K562 (cell line): ENCODE measurements at regions not wholly inside any gene's neighbourhood (a gene's known extent, or its start where the extent isn't known, plus 50 kb on each side); places are given as distances from the start of the nearest gene placed in this dataset.

Experiments
- ELF1 ChIP-seq: fragments of 200-800 bp; sonication (Bioruptor generic); IDR thresholded peaks from 2 replicates; pipeline ENCODE4 v1.6.1; 2016; ENCODE audit warnings: missing genetic modification characterization, missing compliant biosample characterization
- HDGF ChIP-seq: fragments of 450-650 bp; IDR thresholded peaks from 2 replicates; pipeline ENCODE4 v1.6.1; 2016
- MAFG ChIP-seq: fragments of 450-650 bp; conservative IDR thresholded peaks from 2 replicates; pipeline ENCODE4 v1.6.1; 2016; ENCODE audit warnings: missing genetic modification characterization, missing compliant biosample characterization
- MCM2 ChIP-seq: fragments of 450-650 bp; IDR thresholded peaks from 2 replicates; pipeline ENCODE4 v1.6.1; 2017; ENCODE audit warnings: low read depth, mild to moderate bottlenecking
- NELFE ChIP-seq: IDR thresholded peaks from 2 replicates; pipeline ENCODE4 v1.6.1; 2011; ENCODE audit warnings: mild to moderate bottlenecking; ENCODE audit not compliant: insufficient read depth, insufficient read length
- NR2C2 ChIP-seq, 2 experiments: fragments of 200-800 bp in 1 of 2; sonication (Bioruptor generic) in 1 of 2; sonication (generic) in 1 of 2; formaldehyde crosslinking in 1 of 2; IDR thresholded peaks; 2 replicates each; pipeline versions ENCODE4 v1.6.1 to v1.8.0; 2016 to 2022; ENCODE audit warnings: mild to moderate bottlenecking in 1 of 2, missing compliant biosample characterization in 1 of 2, missing genetic modification characterization in 1 of 2, missing genetic modification reagents in 1 of 2
- RBM34 ChIP-seq: fragments of 200-400 bp; formaldehyde crosslinking; IDR thresholded peaks from 2 replicates; pipeline ENCODE4 v1.6.1; 2018; ENCODE audit warnings: low read length, borderline replicate concordance; ENCODE audit not compliant: insufficient read depth
- TRIM24 ChIP-seq, 2 experiments: fragments of 450-650 bp; IDR thresholded peaks; 2 replicates each; pipeline ENCODE4 v1.6.1; 2016
- ZHX1 ChIP-seq: fragments of 150-350 bp; conservative IDR thresholded peaks from 2 replicates; pipeline ENCODE4 v1.6.1; 2014; ENCODE audit warnings: low read length
- ZNF644 ChIP-seq: fragments of 200-800 bp; sonication (Bioruptor generic); IDR thresholded peaks from 2 replicates; pipeline ENCODE4 v1.6.1; 2016; ENCODE audit warnings: low read depth, missing genetic modification characterization, missing compliant biosample characterization
- ZNF696 ChIP-seq: fragments of 250-450 bp; sonication (Bioruptor Pico); conservative IDR thresholded peaks from 2 replicates; pipeline ENCODE4 v1.4.0; 2020; ENCODE audit warnings: mild to moderate bottlenecking, moderate library complexity
- TF ChIP-seq, protein P1 (sequence below): sonication (generic); formaldehyde crosslinking; IDR thresholded peaks from 2 replicates; pipeline ENCODE4 v1.8.0; 2023; ENCODE audit warnings: mild to moderate bottlenecking, missing genetic modification reagents
- TF ChIP-seq, protein P2 (sequence below), 2 experiments: fragments of 450-650 bp; IDR thresholded peaks; 2 replicates each; pipeline ENCODE4 v1.6.1; 2016; ENCODE audit warnings: mild to moderate bottlenecking in 2 of 2, borderline replicate concordance in 1 of 2, low read depth in 1 of 2, moderate library complexity in 1 of 2

GRCh38 chr10:8563478-8563877 is 509.0 kb downstream of the GATA3 start (continued):
- TF ChIP-seq, protein P1, sequence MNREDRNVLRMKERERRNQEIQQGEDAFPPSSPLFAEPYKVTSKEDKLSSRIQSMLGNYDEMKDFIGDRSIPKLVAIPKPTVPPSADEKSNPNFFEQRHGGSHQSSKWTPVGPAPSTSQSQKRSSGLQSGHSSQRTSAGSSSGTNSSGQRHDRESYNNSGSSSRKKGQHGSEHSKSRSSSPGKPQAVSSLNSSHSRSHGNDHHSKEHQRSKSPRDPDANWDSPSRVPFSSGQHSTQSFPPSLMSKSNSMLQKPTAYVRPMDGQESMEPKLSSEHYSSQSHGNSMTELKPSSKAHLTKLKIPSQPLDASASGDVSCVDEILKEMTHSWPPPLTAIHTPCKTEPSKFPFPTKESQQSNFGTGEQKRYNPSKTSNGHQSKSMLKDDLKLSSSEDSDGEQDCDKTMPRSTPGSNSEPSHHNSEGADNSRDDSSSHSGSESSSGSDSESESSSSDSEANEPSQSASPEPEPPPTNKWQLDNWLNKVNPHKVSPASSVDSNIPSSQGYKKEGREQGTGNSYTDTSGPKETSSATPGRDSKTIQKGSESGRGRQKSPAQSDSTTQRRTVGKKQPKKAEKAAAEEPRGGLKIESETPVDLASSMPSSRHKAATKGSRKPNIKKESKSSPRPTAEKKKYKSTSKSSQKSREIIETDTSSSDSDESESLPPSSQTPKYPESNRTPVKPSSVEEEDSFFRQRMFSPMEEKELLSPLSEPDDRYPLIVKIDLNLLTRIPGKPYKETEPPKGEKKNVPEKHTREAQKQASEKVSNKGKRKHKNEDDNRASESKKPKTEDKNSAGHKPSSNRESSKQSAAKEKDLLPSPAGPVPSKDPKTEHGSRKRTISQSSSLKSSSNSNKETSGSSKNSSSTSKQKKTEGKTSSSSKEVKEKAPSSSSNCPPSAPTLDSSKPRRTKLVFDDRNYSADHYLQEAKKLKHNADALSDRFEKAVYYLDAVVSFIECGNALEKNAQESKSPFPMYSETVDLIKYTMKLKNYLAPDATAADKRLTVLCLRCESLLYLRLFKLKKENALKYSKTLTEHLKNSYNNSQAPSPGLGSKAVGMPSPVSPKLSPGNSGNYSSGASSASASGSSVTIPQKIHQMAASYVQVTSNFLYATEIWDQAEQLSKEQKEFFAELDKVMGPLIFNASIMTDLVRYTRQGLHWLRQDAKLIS (CRISPR knock-in tag): no peak
- TF ChIP-seq ZNF644 (tag) (no peak), MCM2 (no peak), ZHX1 (no peak), HDGF (no peak), MAFG (peak; percentile 46; the same call in 1 of the 2 replicates), RBM34 (no peak), ZNF696 (no peak), ELF1 (tag) (no peak), NR2C2 (CRISPR knock-in tag; IDR thresholded peaks at IDR 0.05) (no peak), NR2C2 (tag; IDR thresholded peaks at IDR 0.05) (peak; percentile 41; the same call in 1 of the 2 replicates), NELFE (no peak), TRIM24 (IDR thresholded peaks at IDR 0.05) (no peak)
- TF ChIP-seq, protein P2, sequence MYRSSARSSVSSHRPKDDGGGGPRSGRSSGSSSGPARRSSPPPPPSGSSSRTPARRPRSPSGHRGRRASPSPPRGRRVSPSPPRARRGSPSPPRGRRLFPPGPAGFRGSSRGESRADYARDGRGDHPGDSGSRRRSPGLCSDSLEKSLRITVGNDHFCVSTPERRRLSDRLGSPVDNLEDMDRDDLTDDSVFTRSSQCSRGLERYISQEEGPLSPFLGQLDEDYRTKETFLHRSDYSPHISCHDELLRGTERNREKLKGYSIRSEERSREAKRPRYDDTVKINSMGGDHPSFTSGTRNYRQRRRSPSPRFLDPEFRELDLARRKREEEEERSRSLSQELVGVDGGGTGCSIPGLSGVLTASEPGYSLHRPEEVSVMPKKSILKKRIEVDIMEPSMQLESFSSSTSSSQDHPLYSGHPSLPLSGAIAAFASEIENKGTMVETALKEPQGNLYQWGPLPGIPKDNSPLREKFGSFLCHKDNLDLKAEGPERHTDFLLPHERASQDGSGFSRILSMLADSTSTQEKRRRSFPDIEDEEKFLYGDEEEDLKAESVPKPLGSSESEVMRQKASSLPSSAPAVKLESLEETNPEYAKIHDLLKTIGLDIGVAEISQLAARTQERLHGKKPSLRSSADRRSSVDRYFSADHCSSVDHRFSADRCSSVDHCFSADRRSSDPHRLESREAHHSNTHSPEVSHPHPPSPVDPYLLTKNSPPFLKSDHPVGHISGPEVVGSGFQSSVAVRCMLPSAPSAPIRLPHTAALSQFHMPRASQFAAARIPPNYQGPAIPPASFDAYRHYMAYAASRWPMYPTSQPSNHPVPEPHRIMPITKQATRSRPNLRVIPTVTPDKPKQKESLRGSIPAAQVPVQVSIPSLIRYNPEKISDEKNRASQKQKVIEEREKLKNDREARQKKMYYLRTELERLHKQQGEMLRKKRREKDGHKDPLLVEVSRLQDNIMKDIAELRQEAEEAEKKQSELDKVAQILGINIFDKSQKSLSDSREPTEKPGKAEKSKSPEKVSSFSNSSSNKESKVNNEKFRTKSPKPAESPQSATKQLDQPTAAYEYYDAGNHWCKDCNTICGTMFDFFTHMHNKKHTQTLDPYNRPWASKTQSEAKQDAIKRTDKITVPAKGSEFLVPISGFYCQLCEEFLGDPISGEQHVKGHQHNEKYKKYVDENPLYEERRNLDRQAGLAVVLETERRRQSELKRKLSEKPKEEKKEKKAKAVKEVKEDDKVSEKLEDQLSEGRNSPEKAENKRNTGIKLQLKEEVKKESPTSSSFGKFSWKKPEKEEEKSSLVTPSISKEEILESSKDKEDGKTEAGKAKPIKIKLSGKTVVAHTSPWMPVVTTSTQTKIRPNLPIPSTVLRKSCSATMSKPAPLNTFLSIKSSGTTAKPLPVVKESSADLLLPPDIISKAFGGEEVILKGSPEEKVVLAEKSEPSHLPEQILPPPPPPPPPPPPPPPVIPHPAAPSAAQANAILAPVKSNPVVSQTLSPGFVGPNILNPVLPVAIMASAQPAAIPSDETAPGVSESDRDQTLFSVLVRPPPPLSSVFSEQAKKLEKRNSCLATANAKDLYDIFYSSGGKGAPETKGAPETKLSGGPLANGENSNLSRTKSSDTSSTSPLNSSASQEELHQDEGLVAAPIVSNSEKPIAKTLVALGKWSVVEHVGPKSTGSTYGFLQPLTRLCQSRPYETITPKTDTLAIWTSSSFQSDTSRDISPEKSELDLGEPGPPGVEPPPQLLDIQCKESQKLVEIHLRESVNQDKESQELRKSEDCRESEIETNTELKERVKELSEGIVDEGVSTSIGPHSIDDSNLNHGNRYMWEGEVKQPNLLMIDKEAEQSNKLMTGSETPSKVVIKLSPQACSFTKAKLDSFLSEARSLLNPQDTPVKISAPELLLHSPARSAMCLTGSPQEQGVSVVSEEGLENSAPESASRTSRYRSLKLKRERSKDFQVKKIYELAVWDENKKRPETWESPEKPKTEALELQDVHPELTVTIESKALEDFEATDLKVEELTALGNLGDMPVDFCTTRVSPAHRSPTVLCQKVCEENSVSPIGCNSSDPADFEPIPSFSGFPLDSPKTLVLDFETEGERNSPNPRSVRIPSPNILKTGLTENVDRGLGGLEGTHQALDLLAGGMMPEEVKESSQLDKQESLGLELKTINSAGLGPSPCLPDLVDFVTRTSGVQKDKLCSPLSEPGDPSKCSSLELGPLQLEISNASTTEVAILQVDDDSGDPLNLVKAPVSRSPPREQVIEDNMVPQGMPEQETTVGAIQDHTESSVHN (IDR thresholded peaks at IDR 0.05; ENCODE audit: borderline replicate concordance in 1 of 2, low read depth in 1 of 2): no peak
- TF ChIP-seq, all 486 proteins: peak for 4
